ENCODE measurements at regions not wholly inside any gene's neighbourhood (a gene's known extent, or its start where the extent isn't known, plus 50 kb on each side); places are given as distances from the start of the nearest gene placed in this dataset.

DNA sequence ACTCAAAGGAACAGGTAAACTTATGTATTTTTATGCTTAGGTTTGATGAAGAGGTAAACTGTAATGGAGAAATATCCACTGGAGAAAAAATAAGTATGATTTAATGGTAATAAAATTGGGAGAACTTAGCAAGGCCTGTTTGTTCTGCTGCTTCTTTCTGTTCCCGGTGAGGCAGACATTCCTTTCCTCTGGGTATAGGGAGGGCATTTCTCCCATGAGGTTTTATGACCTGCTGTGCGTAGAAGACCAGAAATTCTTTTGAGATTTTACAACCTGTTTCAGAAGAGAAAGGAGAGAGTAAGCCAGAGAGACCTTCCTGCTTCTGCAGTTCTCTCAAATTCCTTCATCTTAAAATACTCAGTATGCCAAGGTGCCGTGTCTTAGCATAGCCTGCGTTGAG is 139.4 kb upstream of the RMST start:
- H3K36me3 ChIP-seq (ENCODE audit: control insufficient read depth in 2 of 2, extremely low read depth in 1 of 2, insufficient read depth in 2 of 2, low read length in 2 of 2), result no peaks in the 10 kb centered on the region
- no peaks in the 10 kb centered on the region for H4K20me1 ChIP-seq (replicated peaks; ENCODE audit: control insufficient read depth, extremely low read depth, insufficient read depth, low read length)
- no peak overlapping the region for H2AFZ ChIP-seq (ENCODE audit: low read depth, low read length)
- FAIRE-seq (no peak), DNase-seq (ENCODE audit: low read depth, low spot score) (no peak)
- H3K4me1 ChIP-seq (ENCODE audit: control insufficient read depth, extremely low read depth, insufficient read depth, low read length), result no peaks in the 10 kb centered on the region
- intact Hi-C loops (cut with micrococcal nuclease) (no loop called here), dilution Hi-C loops (cut with MboI; ENCODE audit: extremely low pct_ligation_motif_present, low sequenced_read_pairs) (no loop called here)
- BruUV-seq (replicated peaks), result no TSS peak
- POLR2A ChIA-PET, result no interaction called here
- H3K79me2 ChIP-seq (ENCODE audit: control insufficient read depth, insufficient read depth, low read length), result no peaks in the 10 kb centered on the region
- no peak overlapping the region for H3K9ac ChIP-seq (replicated peaks; ENCODE audit: extremely low read depth, insufficient read depth, low read length)
- CTCF ChIA-PET, result no interaction called here
- no peak for TF ChIP-seq MYC (IDR thresholded peaks at IDR 0.05; ENCODE audit: low read depth, low read length)
- no peak for TF ChIP-seq FOS (IDR thresholded peaks at IDR 0.05; ENCODE audit: borderline replicate concordance, insufficient read depth, low read length)
- no peak for TF ChIP-seq EZH2 (IDR thresholded peaks at IDR 0.05; ENCODE audit: borderline replicate concordance, low read depth, low read length, severe bottlenecking)
- TF ChIP-seq POLR2A (IDR thresholded peaks at IDR 0.05; ENCODE audit: low read depth, low read length), result no peak
- no peak for TF ChIP-seq POLR2AphosphoS5 (IDR thresholded peaks at IDR 0.05; ENCODE audit: insufficient read depth, low read depth, low read length)
- TF ChIP-seq CTCF (IDR thresholded peaks at IDR 0.05; ENCODE audit: extremely low read depth in 1 of 2, insufficient read depth in 1 of 2, low read depth in 1 of 2, low read length in 2 of 2), result no peak
- TF ChIP-seq, protein P1, sequence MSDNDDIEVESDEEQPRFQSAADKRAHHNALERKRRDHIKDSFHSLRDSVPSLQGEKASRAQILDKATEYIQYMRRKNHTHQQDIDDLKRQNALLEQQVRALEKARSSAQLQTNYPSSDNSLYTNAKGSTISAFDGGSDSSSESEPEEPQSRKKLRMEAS (IDR thresholded peaks at IDR 0.05; ENCODE audit: insufficient read depth, insufficient read length), result no peak
- H3K4me2 ChIP-seq (ENCODE audit: insufficient read depth, low read length), result no peak overlapping the region
- no peaks in the 10 kb centered on the region for H3K9me3 ChIP-seq (replicated peaks; ENCODE audit: control insufficient read depth, insufficient read depth, low read length)
- no peak overlapping the region for H3K27ac ChIP-seq (ENCODE audit: insufficient read depth, low read depth, low read length)
- H3K9me1 ChIP-seq (replicated peaks; ENCODE audit: control insufficient read depth, extremely low read depth, insufficient read depth, low read length), result no peaks in the 10 kb centered on the region
- no peak overlapping the region for H3K4me3 ChIP-seq (replicated peaks in 1 of 3; ENCODE audit: insufficient read depth in 1 of 3, low read depth in 1 of 3, low read length in 3 of 3)
- H3K27me3 ChIP-seq (ENCODE audit: control insufficient read depth in 2 of 2, insufficient read depth in 2 of 2, low read length in 2 of 2), result no peaks in the 10 kb centered on the region

DNA sequence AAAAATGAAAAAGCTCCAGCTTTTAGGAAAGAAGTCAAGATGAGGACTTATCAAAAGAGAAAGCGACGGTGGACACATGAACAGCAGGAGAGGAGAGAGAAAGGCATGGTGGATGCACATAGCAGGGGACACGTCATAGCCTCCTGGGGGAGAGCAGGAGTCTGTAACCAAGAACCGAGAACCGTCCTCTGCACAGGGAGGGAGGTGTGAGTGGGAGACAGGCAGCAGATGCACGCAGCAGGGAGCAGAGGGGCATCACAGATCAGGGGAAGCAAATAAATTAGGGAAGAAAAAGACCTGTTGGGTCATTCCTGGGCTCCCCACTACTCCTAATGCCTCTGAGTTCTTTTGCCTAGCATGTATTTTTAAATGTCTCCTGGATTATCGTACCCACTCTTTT is 138.1 kb upstream of the RMST start:
- H3K4me1 ChIP-seq (ENCODE audit: control insufficient read depth, extremely low read depth, insufficient read depth, low read length), result no peaks in the 10 kb centered on the region
- no peak overlapping the region for H3K27ac ChIP-seq (ENCODE audit: insufficient read depth, low read depth, low read length)
- no peak overlapping the region for H3K4me3 ChIP-seq (replicated peaks in 1 of 3; ENCODE audit: insufficient read depth in 1 of 3, low read depth in 1 of 3, low read length in 3 of 3)
- BruUV-seq (replicated peaks), result no TSS peak
- dilution Hi-C loops (cut with MboI; ENCODE audit: extremely low pct_ligation_motif_present, low sequenced_read_pairs), result no loop called here
- H3K36me3 ChIP-seq (ENCODE audit: control insufficient read depth in 2 of 2, extremely low read depth in 1 of 2, insufficient read depth in 2 of 2, low read length in 2 of 2), result no peaks in the 10 kb centered on the region
- FAIRE-seq (no peak), DNase-seq (ENCODE audit: low read depth, low spot score) (no peak)
- H4K20me1 ChIP-seq (replicated peaks; ENCODE audit: control insufficient read depth, extremely low read depth, insufficient read depth, low read length), result no peaks in the 10 kb centered on the region
- H3K9me1 ChIP-seq (replicated peaks; ENCODE audit: control insufficient read depth, extremely low read depth, insufficient read depth, low read length), result no peaks in the 10 kb centered on the region
- no peaks in the 10 kb centered on the region for H3K9me3 ChIP-seq (replicated peaks; ENCODE audit: control insufficient read depth, insufficient read depth, low read length)
- no peak overlapping the region for H3K4me2 ChIP-seq (ENCODE audit: insufficient read depth, low read length)
- no peaks in the 10 kb centered on the region for H3K79me2 ChIP-seq (ENCODE audit: control insufficient read depth, insufficient read depth, low read length)
- no peak overlapping the region for H3K9ac ChIP-seq (replicated peaks; ENCODE audit: extremely low read depth, insufficient read depth, low read length)
- no peaks in the 10 kb centered on the region for H3K27me3 ChIP-seq (ENCODE audit: control insufficient read depth in 2 of 2, insufficient read depth in 2 of 2, low read length in 2 of 2)
- CTCF ChIA-PET, result no interaction called here
- no peak overlapping the region for H2AFZ ChIP-seq (ENCODE audit: low read depth, low read length)
- intact Hi-C loops (cut with micrococcal nuclease), result no loop called here
- POLR2A ChIA-PET, result no interaction called here
- TF ChIP-seq MYC (IDR thresholded peaks at IDR 0.05; ENCODE audit: low read depth, low read length) (no peak), POLR2AphosphoS5 (IDR thresholded peaks at IDR 0.05; ENCODE audit: insufficient read depth, low read depth, low read length) (no peak)
